ENCODE measurements at regions not wholly inside any gene's neighbourhood (a gene's known extent, or its start where the extent isn't known, plus 50 kb on each side); places are given as distances from the start of the nearest gene placed in this dataset.

DNA sequence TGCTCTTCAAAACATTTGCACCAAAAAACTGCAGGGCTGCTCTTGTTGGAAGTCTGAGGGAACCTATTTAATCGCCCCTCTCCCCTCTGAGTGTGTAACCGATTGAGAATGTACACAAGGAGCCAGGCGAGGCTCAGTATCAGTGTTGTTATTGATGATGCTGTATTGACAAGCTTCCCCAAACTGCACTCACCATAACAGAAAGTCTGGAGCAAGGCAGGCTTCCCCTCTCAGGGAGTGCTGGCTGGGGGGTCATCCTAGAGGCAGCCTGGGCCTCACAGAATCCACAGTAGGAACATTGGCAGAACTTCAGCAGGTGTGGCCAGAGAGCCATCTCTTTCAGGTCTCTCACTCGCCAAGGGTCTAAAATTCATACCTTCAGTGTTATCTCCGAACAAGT, 58.1 kb upstream of the TUNAR start:
- Mint-ChIP-seq H3K27ac (no peak overlapping the region), H3K4me3 (no peak overlapping the region), H3K9me3 (no peaks in the 10 kb centered on the region), H3K27me3 (peaks cover 59% of the 10 kb centered on the region), H3K4me1 (no peaks in the 10 kb centered on the region), H3K36me3 (no peaks in the 10 kb centered on the region)
- ATAC-seq, result no peak

DNA sequence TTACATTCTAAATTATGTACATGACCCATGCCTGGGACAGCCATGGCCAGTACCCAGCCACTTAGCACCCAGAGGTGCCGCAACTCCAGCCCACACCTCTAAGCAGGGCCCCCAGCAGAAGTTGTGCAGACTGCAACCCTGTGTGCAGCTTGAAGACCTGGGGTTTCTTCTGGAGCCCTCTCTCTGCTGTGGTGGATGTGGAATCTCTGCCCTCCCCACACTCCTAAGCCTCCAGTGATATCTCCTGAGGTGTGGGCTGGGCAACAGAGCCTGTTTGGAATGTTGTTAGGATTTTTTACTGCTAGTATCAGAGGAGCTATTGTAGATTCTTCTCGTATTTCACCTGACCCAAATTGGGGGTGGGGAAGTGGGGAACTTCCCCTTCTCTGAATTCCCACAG, 59.4 kb upstream of the TUNAR start:
- no peak overlapping the region for H3K4me3 Mint-ChIP-seq
- H3K27ac Mint-ChIP-seq, result no peak overlapping the region
- H3K4me1 Mint-ChIP-seq, result no peaks in the 10 kb centered on the region
- no peaks in the 10 kb centered on the region for H3K9me3 Mint-ChIP-seq
- H3K36me3 Mint-ChIP-seq, result no peaks in the 10 kb centered on the region
- H3K27me3 Mint-ChIP-seq, result peaks cover 48% of the 10 kb centered on the region
- ATAC-seq, result no peak

DNA sequence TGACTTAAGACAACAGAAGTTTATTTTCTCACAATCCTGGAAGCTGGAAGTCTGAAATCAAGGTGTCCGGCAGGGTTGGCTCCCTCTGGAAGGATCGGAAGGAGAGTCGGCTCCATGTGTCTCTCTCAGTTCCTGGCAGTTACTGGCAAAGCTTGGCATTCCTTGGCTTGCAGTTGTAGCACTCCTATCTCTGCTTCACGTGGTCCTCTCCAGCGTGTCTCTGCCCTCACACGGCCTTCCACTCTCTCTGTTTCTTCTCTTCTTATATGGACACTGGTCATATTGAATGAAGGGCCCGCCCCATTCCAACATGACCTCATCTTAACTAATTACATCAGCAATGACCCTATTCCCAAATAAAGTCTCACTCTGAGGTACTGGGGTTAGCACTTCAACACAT, 60.1 kb upstream of the TUNAR start:
- H3K4me3 Mint-ChIP-seq, result no peak overlapping the region
- peaks cover 41% of the 10 kb centered on the region for H3K27me3 Mint-ChIP-seq
- no peaks in the 10 kb centered on the region for H3K36me3 Mint-ChIP-seq
- H3K4me1 Mint-ChIP-seq, result no peaks in the 10 kb centered on the region
- no peak overlapping the region for H3K27ac Mint-ChIP-seq
- ATAC-seq, result no peak
- no peaks in the 10 kb centered on the region for H3K9me3 Mint-ChIP-seq

DNA sequence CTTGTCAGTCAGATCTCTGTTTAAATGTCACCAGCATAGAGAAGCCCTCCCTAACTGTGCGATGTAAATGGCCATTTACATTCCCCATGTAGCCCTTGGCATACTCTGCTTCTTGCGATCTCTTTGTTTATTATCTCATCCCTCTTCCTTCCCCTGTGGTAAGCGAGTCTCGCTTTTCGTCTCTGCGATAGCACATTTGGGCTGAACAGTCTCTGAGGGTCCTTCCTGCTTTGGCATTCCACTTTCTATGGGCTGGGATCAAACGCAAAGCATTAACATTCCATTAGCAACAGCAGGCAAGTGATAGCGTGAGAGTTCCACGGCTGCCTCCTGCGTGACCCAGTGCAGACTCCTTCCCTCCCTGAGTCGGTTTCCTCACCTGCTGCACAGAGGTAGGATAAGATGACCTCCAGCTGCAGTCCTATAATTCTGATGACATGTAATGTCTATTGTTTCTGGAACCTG, 61.4 kb upstream of the TUNAR start:
- Mint-ChIP-seq H3K27ac (no peak overlapping the region), H3K9me3 (no peaks in the 10 kb centered on the region), H3K36me3 (no peaks in the 10 kb centered on the region), H3K27me3 (peaks cover 28% of the 10 kb centered on the region), H3K4me3 (no peak overlapping the region), H3K4me1 (no peaks in the 10 kb centered on the region)
- no peak for ATAC-seq

DNA sequence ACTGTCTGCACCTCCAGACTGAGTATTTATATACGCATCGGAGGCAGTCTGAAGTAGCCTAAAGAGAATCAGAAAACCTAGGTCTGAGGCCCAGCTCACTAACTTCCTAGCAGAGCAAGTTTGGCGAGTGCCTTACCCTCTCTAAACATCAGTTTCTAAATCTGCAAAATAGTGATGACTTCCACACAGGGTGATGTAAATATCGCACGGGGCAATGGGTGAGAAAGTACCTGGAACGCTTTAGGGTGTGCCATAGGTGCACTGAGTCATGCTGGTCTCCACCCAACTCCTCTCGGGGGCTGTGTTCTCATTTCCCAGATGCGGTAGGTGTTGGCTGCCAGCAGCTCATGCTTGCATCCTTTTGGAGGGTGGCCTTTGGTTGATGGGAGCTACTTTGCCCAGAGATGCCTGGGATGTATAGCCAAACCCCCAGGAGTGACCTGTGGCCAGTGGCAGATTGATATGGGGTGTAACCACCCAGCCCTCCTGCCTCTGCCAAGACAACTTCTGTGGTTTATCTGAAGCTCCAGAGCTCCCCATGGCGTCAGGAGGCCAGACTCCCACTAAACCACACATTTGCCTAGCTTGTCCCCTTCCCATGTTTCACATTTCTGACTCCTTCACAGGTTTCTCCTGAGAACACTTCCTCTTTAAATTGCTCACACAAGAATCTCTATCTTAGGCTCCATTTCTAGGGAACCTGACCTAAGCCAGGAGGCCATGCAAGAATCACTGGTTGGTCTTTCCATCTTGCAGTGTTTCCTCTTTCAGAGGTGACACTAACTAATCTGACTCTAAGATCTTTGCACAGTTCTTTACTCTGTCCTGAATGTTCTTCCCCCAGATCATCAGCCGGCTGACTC, 62.0 kb upstream of the TUNAR start:
- H3K27me3 Mint-ChIP-seq, result peaks cover 23% of the 10 kb centered on the region
- no peaks in the 10 kb centered on the region for H3K9me3 Mint-ChIP-seq
- H3K36me3 Mint-ChIP-seq, result no peaks in the 10 kb centered on the region
- no peak overlapping the region for H3K4me3 Mint-ChIP-seq
- no peak overlapping the region for H3K27ac Mint-ChIP-seq
- no peaks in the 10 kb centered on the region for H3K4me1 Mint-ChIP-seq
- no peak for ATAC-seq

DNA sequence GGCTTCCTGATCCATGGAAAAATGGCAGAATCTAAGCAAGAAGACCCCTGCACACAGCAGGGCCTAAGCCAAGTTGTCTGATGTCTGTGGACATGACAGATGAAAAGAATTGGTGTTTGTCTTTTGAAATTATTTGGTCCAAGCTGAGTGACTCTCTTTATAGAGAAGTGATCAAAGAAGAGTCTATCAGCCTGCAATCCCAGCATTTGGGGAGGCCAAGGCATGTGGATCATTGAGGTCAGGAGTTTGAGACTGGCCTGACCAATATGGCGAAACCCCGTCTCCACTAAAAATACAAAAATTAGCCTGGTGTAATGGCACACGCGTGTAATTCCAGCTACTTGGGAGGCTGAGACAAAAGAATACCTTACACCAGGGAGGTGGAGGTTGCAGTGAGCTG, 64.8 kb upstream of the TUNAR start:
- H3K36me3 Mint-ChIP-seq, result no peaks in the 10 kb centered on the region
- no peak for ATAC-seq
- H3K9me3 Mint-ChIP-seq, result peaks cover 3% of the 10 kb centered on the region
- no peaks in the 10 kb centered on the region for H3K4me1 Mint-ChIP-seq
- no peak overlapping the region for H3K27ac Mint-ChIP-seq
- no peak overlapping the region for H3K4me3 Mint-ChIP-seq
- peaks cover 20% of the 10 kb centered on the region for H3K27me3 Mint-ChIP-seq

DNA sequence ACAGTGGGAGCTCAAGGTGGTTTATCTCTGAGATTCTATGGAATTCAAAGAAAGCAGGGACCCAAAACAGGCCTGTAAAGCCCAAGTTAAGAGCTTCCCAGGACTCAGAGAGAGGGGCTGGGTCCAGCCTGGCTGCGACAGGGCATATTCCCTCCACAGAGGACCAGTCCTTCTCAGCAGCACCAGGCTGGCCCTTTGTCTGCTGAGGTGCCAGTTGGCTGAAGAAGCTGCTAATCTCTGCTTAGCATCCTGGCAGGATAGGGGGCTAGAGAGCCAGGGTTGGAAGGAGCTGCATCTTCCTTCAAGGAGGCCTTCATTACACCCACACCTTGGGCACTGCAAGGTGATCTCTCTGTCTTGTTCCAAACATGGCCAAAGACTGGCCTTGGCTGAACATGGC, 68.3 kb upstream of the TUNAR start:
- no peak for ATAC-seq
- peaks cover 5% of the 10 kb centered on the region for H3K36me3 Mint-ChIP-seq
- H3K4me1 Mint-ChIP-seq, result no peaks in the 10 kb centered on the region
- no peak overlapping the region for H3K27ac Mint-ChIP-seq
- no peak overlapping the region for H3K4me3 Mint-ChIP-seq
- peaks cover 16% of the 10 kb centered on the region for H3K9me3 Mint-ChIP-seq
- no peaks in the 10 kb centered on the region for H3K27me3 Mint-ChIP-seq

DNA sequence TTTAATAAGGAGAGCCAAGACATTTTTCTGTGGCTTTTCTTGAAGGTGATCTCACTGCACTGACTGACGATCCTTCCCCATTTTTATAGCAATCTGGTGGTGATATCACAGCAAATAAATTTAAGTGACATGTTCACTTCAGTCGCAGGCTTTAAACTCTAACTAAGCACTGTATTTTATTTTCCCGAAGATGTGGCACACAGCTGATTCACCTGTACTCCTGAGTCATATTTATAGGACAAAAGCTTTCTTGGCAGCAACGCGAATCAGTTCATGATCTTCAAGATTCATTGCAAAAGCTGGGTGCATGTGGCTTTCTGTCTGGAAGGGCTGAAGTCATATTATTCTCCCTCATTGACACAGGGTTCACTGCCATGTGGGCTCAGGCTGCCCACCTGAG, 79.8 kb upstream of the TUNAR start:
- Mint-ChIP-seq H3K36me3 (no peaks in the 10 kb centered on the region), H3K9me3 (peaks cover 11% of the 10 kb centered on the region), H3K27me3 (peaks cover 8% of the 10 kb centered on the region), H3K4me3 (no peak overlapping the region), H3K4me1 (no peaks in the 10 kb centered on the region), H3K27ac (no peak overlapping the region)
- ATAC-seq, result no peak

DNA sequence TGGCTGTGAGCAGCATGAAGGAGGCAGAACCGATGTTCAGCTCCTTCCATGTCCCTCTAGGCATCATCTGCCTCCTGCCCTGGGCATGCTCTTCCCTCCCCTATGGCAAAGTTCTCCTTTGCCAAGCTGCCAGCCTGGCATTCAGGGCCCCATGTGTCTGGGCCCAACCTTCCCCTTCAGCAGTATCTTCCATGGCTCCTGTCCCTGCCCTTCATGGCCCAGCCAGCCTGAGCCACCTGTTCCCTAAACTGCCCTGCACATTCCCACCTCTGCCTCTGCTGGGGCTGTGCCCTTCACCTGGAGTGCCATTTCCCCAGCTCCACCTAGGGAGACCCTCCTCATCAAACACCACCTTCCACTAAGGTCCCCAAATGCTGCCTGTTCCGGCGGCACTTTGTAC, 74.0 kb upstream of the TCL1A start:
- Mint-ChIP-seq H3K27ac (no peak overlapping the region), H3K4me1 (no peaks in the 10 kb centered on the region), H3K36me3 (no peaks in the 10 kb centered on the region), H3K4me3 (no peak overlapping the region), H3K9me3 (no peaks in the 10 kb centered on the region), H3K27me3 (peaks cover 17% of the 10 kb centered on the region)
- ATAC-seq, result no peak

DNA sequence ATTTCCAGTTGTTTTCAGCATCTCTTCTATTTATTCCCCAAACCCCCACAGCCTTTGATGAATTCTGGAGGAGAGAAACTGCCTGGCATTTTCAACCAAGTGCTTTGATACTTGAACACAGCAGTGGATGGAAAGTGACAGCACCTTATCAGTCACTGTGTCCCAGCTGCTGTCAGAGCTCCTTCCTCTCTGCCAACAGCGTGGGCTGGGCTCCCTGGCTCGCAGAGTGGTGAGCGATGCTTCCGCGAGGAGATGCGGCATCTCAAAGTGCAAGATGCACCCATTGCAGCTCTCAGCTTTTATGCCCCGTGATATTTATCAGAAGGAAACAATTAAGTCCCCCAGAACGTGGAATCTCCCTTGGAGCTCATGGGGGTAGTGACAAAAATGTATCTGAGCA, 72.6 kb upstream of the TCL1A start:
- Mint-ChIP-seq H3K4me1 (no peaks in the 10 kb centered on the region), H3K27ac (no peak overlapping the region), H3K27me3 (peaks cover 7% of the 10 kb centered on the region), H3K4me3 (no peak overlapping the region), H3K36me3 (no peaks in the 10 kb centered on the region), H3K9me3 (no peaks in the 10 kb centered on the region)
- no peak for ATAC-seq

DNA sequence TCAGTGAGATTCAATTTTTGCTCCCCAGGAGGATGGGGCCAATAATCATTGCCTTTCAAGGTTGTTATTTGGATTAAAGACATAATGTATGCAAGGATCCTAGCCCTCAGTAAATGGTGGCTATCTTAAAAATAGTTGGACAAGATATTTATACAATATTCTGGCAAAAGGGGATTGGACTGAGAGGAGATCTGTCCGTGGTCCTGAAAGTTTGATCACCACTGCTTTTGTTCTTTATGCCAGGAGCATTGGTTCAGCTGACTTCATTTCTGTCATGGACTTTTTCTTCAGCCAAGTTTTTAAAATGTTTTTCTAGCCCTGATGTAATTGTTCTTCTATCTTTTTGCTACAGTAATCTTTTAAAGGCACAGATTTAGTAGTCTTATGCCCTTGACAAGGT, 70.2 kb upstream of the TCL1A start:
- H3K4me3 Mint-ChIP-seq, result no peak overlapping the region
- H3K27ac Mint-ChIP-seq, result no peak overlapping the region
- H3K36me3 Mint-ChIP-seq, result no peaks in the 10 kb centered on the region
- H3K4me1 Mint-ChIP-seq, result no peaks in the 10 kb centered on the region
- H3K9me3 Mint-ChIP-seq, result no peaks in the 10 kb centered on the region
- H3K27me3 Mint-ChIP-seq, result no peaks in the 10 kb centered on the region
- ATAC-seq, result no peak

DNA sequence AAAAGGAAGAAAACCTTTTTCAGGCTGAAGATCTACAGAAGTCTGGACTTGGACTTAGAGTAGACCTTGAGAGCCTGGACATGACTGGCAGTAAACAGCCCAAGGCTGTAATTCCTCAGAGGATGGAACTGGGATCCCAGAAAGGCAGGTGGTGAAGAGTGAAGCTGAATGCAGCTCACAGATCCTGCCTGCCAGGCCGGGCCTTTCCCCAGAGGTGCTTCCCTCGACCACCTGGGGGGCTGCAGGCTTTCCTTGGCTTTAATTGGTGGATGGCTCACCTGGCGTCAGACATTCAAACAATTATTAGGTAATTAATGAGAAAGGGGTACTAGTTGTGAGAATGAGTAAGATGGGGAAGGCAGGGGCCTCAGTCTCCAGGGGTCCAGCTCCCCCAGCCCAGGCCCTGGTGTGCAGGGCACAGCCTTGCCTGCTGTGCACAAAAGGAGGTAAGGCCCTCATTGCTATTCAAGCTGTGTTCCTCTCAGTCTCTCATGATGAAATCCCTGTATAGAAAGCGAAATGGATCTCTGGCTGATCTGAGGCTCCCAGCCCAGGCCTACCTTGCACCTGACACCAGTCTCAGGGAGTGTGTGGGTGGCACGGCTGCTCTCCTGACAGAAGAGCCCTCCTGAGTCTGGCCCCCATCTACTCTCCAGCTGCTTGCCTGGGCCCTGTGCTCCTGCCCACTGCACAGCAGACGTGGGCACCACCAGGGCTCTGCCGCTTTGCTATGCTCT, 63.0 kb upstream of the TCL1A start:
- no peak for ATAC-seq
- Mint-ChIP-seq H3K27ac (no peak overlapping the region), H3K27me3 (peaks cover 34% of the 10 kb centered on the region)

DNA sequence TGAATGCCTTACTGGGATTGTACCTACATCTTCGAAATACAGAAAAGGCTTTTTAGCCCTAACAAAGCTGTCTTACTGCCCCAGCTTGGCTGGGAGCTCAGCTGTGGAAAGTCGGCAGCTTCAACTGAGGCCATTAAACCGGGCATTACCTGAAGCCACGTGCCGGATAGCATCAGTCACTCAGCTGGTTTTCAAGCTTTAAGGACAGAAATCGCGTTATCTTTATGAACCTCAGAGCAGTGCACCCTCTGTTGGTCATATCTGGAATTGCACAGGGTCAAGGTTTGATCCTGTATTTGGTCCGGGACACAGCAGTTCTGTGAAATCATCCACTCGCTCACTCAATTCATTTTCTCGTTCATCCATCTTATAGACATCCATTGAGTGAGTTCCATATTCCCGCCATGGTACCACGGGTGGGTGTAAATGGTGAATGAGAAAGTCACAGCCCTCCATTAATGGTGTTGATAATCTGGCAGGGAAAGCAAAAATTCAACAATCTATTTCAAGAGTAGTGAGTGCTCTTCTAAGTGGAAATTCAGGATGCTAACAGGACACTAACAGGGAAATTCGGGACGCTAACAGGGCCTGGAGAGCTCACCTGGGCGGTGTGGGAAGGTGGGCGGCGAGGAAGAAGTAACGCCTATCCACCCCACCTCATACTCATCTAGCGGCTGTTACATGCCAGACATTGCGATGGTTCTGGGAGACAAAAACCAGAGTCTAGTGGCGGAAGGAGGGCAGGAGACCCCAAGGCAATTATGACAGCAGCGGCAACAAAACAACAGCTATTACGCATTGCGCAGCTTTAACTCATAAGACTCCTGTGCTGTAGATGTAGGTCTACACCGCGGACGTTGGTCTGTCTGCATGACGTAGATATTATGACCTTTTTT, 60.6 kb upstream of the TCL1A start:
- H3K27me3 Mint-ChIP-seq, result peaks cover 44% of the 10 kb centered on the region
- no peaks in the 10 kb centered on the region for H3K9me3 Mint-ChIP-seq
- no peak overlapping the region for H3K4me3 Mint-ChIP-seq
- no peaks in the 10 kb centered on the region for H3K36me3 Mint-ChIP-seq
- no peak overlapping the region for H3K27ac Mint-ChIP-seq
- no peaks in the 10 kb centered on the region for H3K4me1 Mint-ChIP-seq
- ATAC-seq, result no peak

More for the DNA sequence above, 63.0 kb upstream of the TCL1A start:
- no peaks in the 10 kb centered on the region for H3K9me3 Mint-ChIP-seq
- no peak overlapping the region for H3K4me3 Mint-ChIP-seq
- H3K4me1 Mint-ChIP-seq, result no peaks in the 10 kb centered on the region
- H3K36me3 Mint-ChIP-seq, result no peaks in the 10 kb centered on the region

DNA sequence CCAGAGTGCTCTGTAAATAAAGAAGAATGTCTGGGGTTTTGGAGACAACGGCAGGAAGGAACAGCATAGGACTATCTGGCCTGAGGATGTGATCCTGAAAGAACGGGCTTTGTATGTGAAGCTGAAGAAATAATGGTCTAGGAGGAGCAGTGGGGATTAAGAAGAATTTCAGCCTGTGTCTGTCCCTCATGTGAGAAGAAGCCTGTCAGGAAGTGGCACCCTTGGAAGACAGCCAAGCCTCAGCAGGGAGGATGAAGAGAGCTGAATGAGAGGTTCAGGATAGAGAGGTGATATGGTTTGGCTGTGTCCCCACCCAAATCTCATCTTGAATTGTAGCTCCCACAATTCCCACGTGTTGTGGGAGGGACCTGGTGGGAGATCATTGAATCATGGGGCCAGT, 56.9 kb upstream of the TCL1A start:
- no peaks in the 10 kb centered on the region for H3K4me1 Mint-ChIP-seq
- H3K9me3 Mint-ChIP-seq, result no peaks in the 10 kb centered on the region
- peaks cover 39% of the 10 kb centered on the region for H3K27me3 Mint-ChIP-seq
- no peak for ATAC-seq
- no peaks in the 10 kb centered on the region for H3K36me3 Mint-ChIP-seq
- H3K27ac Mint-ChIP-seq, result no peak overlapping the region
- H3K4me3 Mint-ChIP-seq, result no peak overlapping the region

DNA sequence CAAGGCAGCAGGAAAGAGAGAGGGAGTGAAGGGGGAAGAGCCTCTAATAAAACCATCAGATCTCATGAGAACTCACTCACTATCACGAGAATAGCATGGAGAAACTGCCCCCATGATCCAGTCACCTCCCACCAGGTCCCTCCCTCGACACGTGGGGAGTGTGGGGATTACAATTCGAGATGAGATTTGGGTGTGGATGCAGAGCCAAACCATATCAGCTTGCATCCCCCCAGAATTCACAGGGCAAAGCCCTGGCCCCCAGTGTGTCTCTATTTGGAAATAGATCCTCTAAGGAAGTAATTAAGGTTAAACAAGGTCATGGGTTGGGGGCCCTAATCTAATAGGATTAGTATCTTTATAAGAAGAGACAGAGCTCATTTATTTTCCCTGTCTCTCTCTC, 56.1 kb upstream of the TCL1A start:
- Mint-ChIP-seq H3K4me1 (no peaks in the 10 kb centered on the region), H3K27ac (no peak overlapping the region), H3K9me3 (no peaks in the 10 kb centered on the region), H3K4me3 (no peak overlapping the region), H3K36me3 (no peaks in the 10 kb centered on the region), H3K27me3 (peaks cover 39% of the 10 kb centered on the region)
- no peak for ATAC-seq

Measured in stimulated activated memory B cell treated with anti-CD40 and anti-IgM and Interleukin-4, amounts not matched to agents 10 μg/mL and 1 μg/mL and 100 μg/mL, for 72 hours (primary cell).